SU-DHL-6 (cell line): ENCODE measurements at regions not wholly inside any gene's neighbourhood (a gene's known extent, or its start where the extent isn't known, plus 50 kb on each side); places are given as distances from the start of the nearest gene placed in this dataset.

Experiments used
- EZH2phosphoT487 ChIP-seq: fragments of 200-600 bp; sonication (generic), shearing (Covaris generic); conservative IDR thresholded peaks from 2 replicates; pipeline ENCODE4 v1.6.1; 2018; ENCODE audit warnings: mild to moderate bottlenecking, antibody characterized with exemption, low read length, moderate library complexity, mixed read lengths
- TF ChIP-seq, protein P1 (sequence below): fragments of 200-600 bp; sonication (generic); IDR thresholded peaks from one replicate; pipeline ENCODE4 v1.5.1; 2017; ENCODE audit warnings: antibody characterized with exemption, mild to moderate bottlenecking, low read length, moderate library complexity; ENCODE audit not compliant: insufficient read depth, poor library complexity, severe bottlenecking

- TF ChIP-seq, protein P1, sequence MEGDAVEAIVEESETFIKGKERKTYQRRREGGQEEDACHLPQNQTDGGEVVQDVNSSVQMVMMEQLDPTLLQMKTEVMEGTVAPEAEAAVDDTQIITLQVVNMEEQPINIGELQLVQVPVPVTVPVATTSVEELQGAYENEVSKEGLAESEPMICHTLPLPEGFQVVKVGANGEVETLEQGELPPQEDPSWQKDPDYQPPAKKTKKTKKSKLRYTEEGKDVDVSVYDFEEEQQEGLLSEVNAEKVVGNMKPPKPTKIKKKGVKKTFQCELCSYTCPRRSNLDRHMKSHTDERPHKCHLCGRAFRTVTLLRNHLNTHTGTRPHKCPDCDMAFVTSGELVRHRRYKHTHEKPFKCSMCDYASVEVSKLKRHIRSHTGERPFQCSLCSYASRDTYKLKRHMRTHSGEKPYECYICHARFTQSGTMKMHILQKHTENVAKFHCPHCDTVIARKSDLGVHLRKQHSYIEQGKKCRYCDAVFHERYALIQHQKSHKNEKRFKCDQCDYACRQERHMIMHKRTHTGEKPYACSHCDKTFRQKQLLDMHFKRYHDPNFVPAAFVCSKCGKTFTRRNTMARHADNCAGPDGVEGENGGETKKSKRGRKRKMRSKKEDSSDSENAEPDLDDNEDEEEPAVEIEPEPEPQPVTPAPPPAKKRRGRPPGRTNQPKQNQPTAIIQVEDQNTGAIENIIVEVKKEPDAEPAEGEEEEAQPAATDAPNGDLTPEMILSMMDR = no peak
- TF ChIP-seq EZH2phosphoT487 = no peak
These were observed 202.7 kb downstream of the SCG2 start for GRCh38 chr2:223399357-223399957.
